Esophagus muscularis mucosa (tissue), 4 donors: ENCODE measurements at regions not wholly inside any gene's neighbourhood (a gene's known extent, or its start where the extent isn't known, plus 50 kb on each side); places are given as distances from the start of the nearest gene placed in this dataset.

Experiments used
- CTCF ChIP-seq, 3 experiments: fragments of 200-600 bp in 2 of 3; fragments of 450-650 bp in 1 of 3; sonication (generic) in 2 of 3; IDR thresholded peaks; one replicate each; pipeline ENCODE4 v1.5.1; 2017 to 2019; ENCODE audit warnings: antibody characterized with exemption in 3 of 3, mild to moderate bottlenecking in 2 of 3, moderate library complexity in 1 of 3
- EP300 ChIP-seq: sonication (generic); formaldehyde crosslinking; IDR thresholded peaks from one replicate; pipeline ENCODE4 v1.6.1; 2017; ENCODE audit warnings: antibody characterized with exemption
- POLR2A ChIP-seq: fragments of 450-650 bp; IDR thresholded peaks from one replicate; pipeline ENCODE4 v1.6.1; 2017; ENCODE audit warnings: antibody characterized with exemption, moderate library complexity, mild to moderate bottlenecking, low read depth
- POLR2AphosphoS5 ChIP-seq, 2 donors: sonication (generic); formaldehyde crosslinking; IDR thresholded peaks; one replicate each; pipeline ENCODE4 v1.6.1; 2017; ENCODE audit warnings: antibody characterized with exemption in 2 of 2

- TF ChIP-seq POLR2A (no peak), CTCF (IDR thresholded peaks at IDR 0.05) (no peak), POLR2AphosphoS5 (IDR thresholded peaks at IDR 0.05) (no peak), EP300 (no peak)
Measured at GRCh38 chr13:68027306-68027705, 797.2 kb upstream of the PCDH9 start.
